Adrenal gland (tissue), 5 donors: ENCODE measurements at regions not wholly inside any gene's neighbourhood (a gene's known extent, or its start where the extent isn't known, plus 50 kb on each side); places are given as distances from the start of the nearest gene placed in this dataset.

Source experiments
- POLR2A ChIP-seq, 2 donors: fragments of 450-650 bp; IDR thresholded peaks; one replicate each; pipeline ENCODE4 v1.6.1; 2017; ENCODE audit warnings: antibody characterized with exemption in 2 of 2, mild to moderate bottlenecking in 2 of 2, moderate library complexity in 1 of 2
- TF ChIP-seq, protein P1 (sequence below), 6 experiments: fragments of 450-650 bp in 4 of 6; fragments of 200-600 bp in 2 of 6; sonication (generic) in 1 of 6; IDR thresholded peaks; 1 replicate in 5 of 6; 2 replicates in 1 of 6; pipeline versions ENCODE4 v1.5.1 to v1.8.0; 2016 to 2021; ENCODE audit warnings: antibody characterized with exemption in 6 of 6, mild to moderate bottlenecking in 2 of 6, moderate library complexity in 1 of 6
- donor health status: DM: no; HTN: no; CAD: no.

DNA sequence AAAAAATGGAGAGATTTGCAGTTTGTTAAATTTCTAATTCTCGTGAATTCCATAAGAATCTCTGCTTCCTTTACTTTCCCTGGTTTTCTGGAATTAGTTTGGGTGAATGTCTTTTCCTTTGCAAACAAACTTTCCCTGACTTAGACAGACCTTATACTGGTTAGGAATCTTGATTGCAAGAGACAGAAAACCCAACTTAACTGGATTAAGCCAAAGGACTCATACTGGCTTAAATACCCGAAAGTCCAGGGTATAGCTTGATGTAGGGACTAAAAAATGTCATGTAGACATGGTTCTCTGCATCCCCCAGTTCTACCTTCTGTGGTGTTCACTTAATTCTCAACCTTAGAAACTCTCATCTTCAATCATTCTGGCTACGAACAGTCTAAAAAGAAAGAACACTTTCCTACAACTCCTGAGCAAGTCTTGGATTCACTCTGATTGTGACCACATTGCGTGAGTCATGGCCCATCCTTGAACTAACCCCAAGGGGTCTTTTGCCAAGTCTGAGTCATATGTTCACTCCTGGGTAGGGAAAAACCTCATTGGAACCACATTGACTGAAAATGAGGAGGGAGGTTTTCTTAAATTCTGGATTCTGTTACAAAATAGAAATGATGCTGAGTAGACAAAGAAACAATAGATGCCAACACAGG is 136.0 kb upstream of the DAZL start:
- TF ChIP-seq, protein P1, sequence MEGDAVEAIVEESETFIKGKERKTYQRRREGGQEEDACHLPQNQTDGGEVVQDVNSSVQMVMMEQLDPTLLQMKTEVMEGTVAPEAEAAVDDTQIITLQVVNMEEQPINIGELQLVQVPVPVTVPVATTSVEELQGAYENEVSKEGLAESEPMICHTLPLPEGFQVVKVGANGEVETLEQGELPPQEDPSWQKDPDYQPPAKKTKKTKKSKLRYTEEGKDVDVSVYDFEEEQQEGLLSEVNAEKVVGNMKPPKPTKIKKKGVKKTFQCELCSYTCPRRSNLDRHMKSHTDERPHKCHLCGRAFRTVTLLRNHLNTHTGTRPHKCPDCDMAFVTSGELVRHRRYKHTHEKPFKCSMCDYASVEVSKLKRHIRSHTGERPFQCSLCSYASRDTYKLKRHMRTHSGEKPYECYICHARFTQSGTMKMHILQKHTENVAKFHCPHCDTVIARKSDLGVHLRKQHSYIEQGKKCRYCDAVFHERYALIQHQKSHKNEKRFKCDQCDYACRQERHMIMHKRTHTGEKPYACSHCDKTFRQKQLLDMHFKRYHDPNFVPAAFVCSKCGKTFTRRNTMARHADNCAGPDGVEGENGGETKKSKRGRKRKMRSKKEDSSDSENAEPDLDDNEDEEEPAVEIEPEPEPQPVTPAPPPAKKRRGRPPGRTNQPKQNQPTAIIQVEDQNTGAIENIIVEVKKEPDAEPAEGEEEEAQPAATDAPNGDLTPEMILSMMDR (IDR thresholded peaks at IDR 0.05) = no peak
- no peak for TF ChIP-seq POLR2A (IDR thresholded peaks at IDR 0.05)
